DOHH2 (cell line): ENCODE measurements at regions not wholly inside any gene's neighbourhood (a gene's known extent, or its start where the extent isn't known, plus 50 kb on each side); places are given as distances from the start of the nearest gene placed in this dataset.
A peak's percentile ranks its signal among the peaks of the same experiment; 100 is the strongest.

Experiments
- H3F3A ChIP-seq: fragments of 200-600 bp; sonication (generic), shearing (Covaris generic); 2 replicates; pipeline ENCODE4 v1.6.0; 2016; ENCODE audit warnings: antibody characterized with exemption, mild to moderate bottlenecking; ENCODE audit not compliant: control insufficient read depth, insufficient read depth
- H3K27ac ChIP-seq: fragments of 200-600 bp; sonication (generic); 2 replicates; pipeline ENCODE4 v1.5.1; 2014; ENCODE audit warnings: low read depth, mild to moderate bottlenecking, low read length, moderate library complexity
- H3K27me3 ChIP-seq: fragments of 200-600 bp; sonication (generic); 2 replicates; pipeline ENCODE4 v1.6.1; 2014; ENCODE audit warnings: mild to moderate bottlenecking, low read length, mixed read lengths; ENCODE audit not compliant: control insufficient read depth
- H3K36me3 ChIP-seq: fragments of 200-600 bp; sonication (generic); 2 replicates; pipeline ENCODE4 v1.6.1; 2014; ENCODE audit warnings: mild to moderate bottlenecking, low read length, moderate library complexity, mixed read lengths; ENCODE audit not compliant: control insufficient read depth
- H3K4me1 ChIP-seq: fragments of 200-600 bp; sonication (generic); 2 replicates; pipeline ENCODE4 v1.6.1; 2014; ENCODE audit warnings: mild to moderate bottlenecking, low read length, mixed read lengths; ENCODE audit not compliant: control insufficient read depth
- H3K4me2 ChIP-seq: fragments of 200-600 bp; sonication (generic); 2 replicates; pipeline ENCODE4 v1.6.0; 2014; ENCODE audit warnings: mild to moderate bottlenecking, low read length, moderate library complexity
- H3K4me3 ChIP-seq: fragments of 200-600 bp; sonication (generic); 2 replicates; pipeline ENCODE4 v1.5.1; 2014; ENCODE audit warnings: mild to moderate bottlenecking, low read length, mixed read lengths
- H3K79me2 ChIP-seq: fragments of 200-600 bp; sonication (generic); 2 replicates; pipeline ENCODE4 v1.6.1; 2014; ENCODE audit warnings: mild to moderate bottlenecking, low read length, mixed read lengths; ENCODE audit not compliant: control insufficient read depth
- H3K9me2 ChIP-seq: fragments of 200-600 bp; sonication (generic); replicated peaks from 2 replicates; pipeline ENCODE4 v1.6.1; 2014; ENCODE audit warnings: mild to moderate bottlenecking, low read length, mixed read lengths; ENCODE audit not compliant: control insufficient read depth
- H3K9me3 ChIP-seq: fragments of 200-600 bp; sonication (generic); 2 replicates; pipeline ENCODE4 v1.6.1; 2014; ENCODE audit warnings: antibody characterized with exemption, low read length, mixed read lengths; ENCODE audit not compliant: control insufficient read depth, insufficient read depth
- H4K20me1 ChIP-seq: fragments of 200-600 bp; sonication (generic); 2 replicates; pipeline ENCODE4 v1.6.0; 2014; ENCODE audit warnings: low read depth, mild to moderate bottlenecking, antibody characterized with exemption, low read length, moderate library complexity; ENCODE audit not compliant: control insufficient read depth, insufficient read depth
- EZH2phosphoT487 ChIP-seq: fragments of 200-600 bp; sonication (generic); IDR thresholded peaks from 2 replicates; pipeline ENCODE4 v1.6.1; 2017; ENCODE audit warnings: borderline replicate concordance, mild to moderate bottlenecking, antibody characterized with exemption, low read length, moderate library complexity, mixed read lengths
- TF ChIP-seq, protein P1 (sequence below): fragments of 200-600 bp; sonication (generic); IDR thresholded peaks from one replicate; pipeline ENCODE4 v1.5.1; 2014; ENCODE audit warnings: antibody characterized with exemption, mild to moderate bottlenecking, low read depth, low read length; ENCODE audit not compliant: poor library complexity, severe bottlenecking

DNA sequence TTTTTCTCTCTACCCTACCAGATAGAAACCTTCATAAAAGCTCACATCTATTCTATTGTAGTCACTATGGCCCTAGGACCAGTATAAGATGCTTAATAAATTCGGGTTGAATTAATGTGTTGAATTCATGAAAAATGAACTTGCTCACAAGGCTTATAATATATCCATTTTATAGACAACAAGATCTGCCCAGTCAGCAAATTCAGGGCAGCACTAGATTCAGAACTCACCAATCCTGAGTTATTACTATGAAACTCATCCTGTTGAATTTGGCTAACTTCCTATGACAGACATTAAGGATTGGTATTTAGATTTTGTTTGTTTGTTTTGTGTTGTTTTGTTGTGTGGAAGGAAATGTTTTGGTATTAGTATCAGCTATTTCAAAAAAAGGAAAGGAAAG is 143.6 kb upstream of the CCNG1 start:
- H3K36me3 ChIP-seq = no peaks in the 10 kb centered on the region
- no peaks in the 10 kb centered on the region for H3K79me2 ChIP-seq
- no peaks in the 10 kb centered on the region for H3K9me3 ChIP-seq
- H3F3A ChIP-seq = no peaks in the 10 kb centered on the region
- no peak overlapping the region for H3K4me2 ChIP-seq
- no peak overlapping the region for H3K4me3 ChIP-seq
- H3K9me2 ChIP-seq = no peaks in the 10 kb centered on the region
- TF ChIP-seq, protein P1, sequence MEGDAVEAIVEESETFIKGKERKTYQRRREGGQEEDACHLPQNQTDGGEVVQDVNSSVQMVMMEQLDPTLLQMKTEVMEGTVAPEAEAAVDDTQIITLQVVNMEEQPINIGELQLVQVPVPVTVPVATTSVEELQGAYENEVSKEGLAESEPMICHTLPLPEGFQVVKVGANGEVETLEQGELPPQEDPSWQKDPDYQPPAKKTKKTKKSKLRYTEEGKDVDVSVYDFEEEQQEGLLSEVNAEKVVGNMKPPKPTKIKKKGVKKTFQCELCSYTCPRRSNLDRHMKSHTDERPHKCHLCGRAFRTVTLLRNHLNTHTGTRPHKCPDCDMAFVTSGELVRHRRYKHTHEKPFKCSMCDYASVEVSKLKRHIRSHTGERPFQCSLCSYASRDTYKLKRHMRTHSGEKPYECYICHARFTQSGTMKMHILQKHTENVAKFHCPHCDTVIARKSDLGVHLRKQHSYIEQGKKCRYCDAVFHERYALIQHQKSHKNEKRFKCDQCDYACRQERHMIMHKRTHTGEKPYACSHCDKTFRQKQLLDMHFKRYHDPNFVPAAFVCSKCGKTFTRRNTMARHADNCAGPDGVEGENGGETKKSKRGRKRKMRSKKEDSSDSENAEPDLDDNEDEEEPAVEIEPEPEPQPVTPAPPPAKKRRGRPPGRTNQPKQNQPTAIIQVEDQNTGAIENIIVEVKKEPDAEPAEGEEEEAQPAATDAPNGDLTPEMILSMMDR = no peak
- no peak for TF ChIP-seq EZH2phosphoT487
- H4K20me1 ChIP-seq = no peaks in the 10 kb centered on the region; the same call in 1 of the 2 replicates
- no peaks in the 10 kb centered on the region for H3K4me1 ChIP-seq
- peaks cover 6% of the 10 kb centered on the region; the same call in 1 of the 2 replicates for H3K27me3 ChIP-seq
- no peak overlapping the region for H3K27ac ChIP-seq

DNA sequence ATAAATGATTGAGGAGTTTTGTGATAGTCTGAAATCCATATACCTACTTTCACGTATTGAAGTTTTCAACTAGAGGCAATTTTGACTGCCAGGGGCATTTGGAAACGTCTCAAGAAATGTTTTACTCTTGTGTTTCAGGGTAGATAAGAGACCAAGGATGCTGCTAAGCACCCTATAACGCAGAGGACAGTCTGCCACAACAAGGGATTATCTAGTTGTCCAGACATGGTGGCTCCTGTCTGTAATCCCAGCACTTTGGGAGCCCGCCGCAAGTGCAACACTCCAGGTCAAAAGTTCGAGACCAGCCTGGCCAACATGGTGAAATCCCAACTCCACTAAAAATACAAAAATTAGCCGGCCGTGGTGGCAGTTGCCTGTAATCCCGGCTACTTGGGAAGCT is 133.7 kb upstream of the CCNG1 start:
- Histone ChIP-seq H3K27me3 (no peaks in the 10 kb centered on the region), H3K79me2 (no peaks in the 10 kb centered on the region), H3K36me3 (no peaks in the 10 kb centered on the region), H3K9me3 (no peaks in the 10 kb centered on the region), H3F3A (no peaks in the 10 kb centered on the region), H3K9me2 (no peaks in the 10 kb centered on the region), H3K4me3 (no peak overlapping the region), H3K4me2 (no peak overlapping the region), H4K20me1 (no peaks in the 10 kb centered on the region), H3K4me1 (no peaks in the 10 kb centered on the region), H3K27ac (no peak overlapping the region)
- TF ChIP-seq, protein P1 = no peak

DNA sequence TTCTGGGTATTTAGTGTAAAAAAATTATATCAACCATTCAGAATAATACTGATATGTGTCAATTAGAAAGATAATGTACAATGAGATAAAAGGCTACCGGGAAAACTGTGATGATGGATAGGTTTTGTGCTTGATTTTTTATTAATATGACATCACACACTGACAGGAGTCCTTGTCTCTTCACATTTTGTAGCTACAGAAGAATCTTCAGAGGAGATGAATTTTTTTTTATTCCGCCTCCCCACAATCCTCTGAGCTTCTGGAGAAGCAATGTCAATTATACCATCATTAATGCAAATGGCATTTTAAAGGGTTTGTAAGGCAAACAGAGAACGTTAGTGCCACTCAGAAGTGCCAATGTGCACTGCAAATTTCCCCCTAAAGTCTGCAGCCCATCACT is 131.7 kb upstream of the CCNG1 start:
- no peaks in the 10 kb centered on the region for H3K79me2 ChIP-seq
- H3F3A ChIP-seq = no peaks in the 10 kb centered on the region
- no peak overlapping the region for H3K4me3 ChIP-seq
- no peaks in the 10 kb centered on the region for H3K9me2 ChIP-seq
- H3K36me3 ChIP-seq = no peaks in the 10 kb centered on the region
- H4K20me1 ChIP-seq = no peaks in the 10 kb centered on the region
- no peak overlapping the region for H3K27ac ChIP-seq
- TF ChIP-seq, protein P1 = no peak
- no peak for TF ChIP-seq EZH2phosphoT487
- H3K9me3 ChIP-seq = no peaks in the 10 kb centered on the region
- H3K27me3 ChIP-seq = no peaks in the 10 kb centered on the region
- no peak overlapping the region for H3K4me2 ChIP-seq
- H3K4me1 ChIP-seq = peaks cover 11% of the 10 kb centered on the region

DNA sequence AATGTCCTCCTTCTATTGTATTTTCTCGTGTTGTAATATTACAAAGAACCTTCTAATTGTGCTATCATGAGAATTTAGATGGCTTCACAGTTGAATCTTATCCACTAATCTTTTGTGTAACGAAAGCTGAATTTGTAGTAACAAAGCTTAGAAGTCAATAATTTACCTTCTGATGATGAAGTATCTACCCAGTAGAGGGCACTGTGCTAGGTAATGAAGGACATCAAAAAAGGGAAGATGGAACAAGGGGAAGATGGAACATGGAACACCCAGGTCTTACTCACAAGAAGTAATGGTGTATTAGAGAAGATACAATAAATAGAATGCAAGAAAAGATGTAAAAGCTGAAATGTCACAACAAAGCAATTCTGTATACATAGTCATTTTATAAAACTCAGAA is 131.0 kb upstream of the CCNG1 start:
- Histone ChIP-seq H3F3A (no peaks in the 10 kb centered on the region), H3K27ac (no peak overlapping the region), H3K4me2 (no peak overlapping the region), H3K4me1 (peaks cover 13% of the 10 kb centered on the region), H3K79me2 (no peaks in the 10 kb centered on the region), H3K9me3 (no peaks in the 10 kb centered on the region), H3K36me3 (no peaks in the 10 kb centered on the region), H3K9me2 (no peaks in the 10 kb centered on the region), H3K27me3 (no peaks in the 10 kb centered on the region), H4K20me1 (no peaks in the 10 kb centered on the region), H3K4me3 (no peak overlapping the region)
- no peak for TF ChIP-seq EZH2phosphoT487
- TF ChIP-seq, protein P1 = peak; percentile 68
